HG03565 (cell line): ENCODE measurements at regions not wholly inside any gene's neighbourhood (a gene's known extent, or its start where the extent isn't known, plus 50 kb on each side); places are given as distances from the start of the nearest gene placed in this dataset.

ENCODE experiments used
- ATAC-seq: cut with Tn5 transposase; IDR thresholded peaks from one replicate; pipeline ENCODE4 v1.9.1; 2021; ENCODE audit warnings: mild to moderate bottlenecking, moderate library complexity; ENCODE audit not compliant: unreplicated experiment

DNA sequence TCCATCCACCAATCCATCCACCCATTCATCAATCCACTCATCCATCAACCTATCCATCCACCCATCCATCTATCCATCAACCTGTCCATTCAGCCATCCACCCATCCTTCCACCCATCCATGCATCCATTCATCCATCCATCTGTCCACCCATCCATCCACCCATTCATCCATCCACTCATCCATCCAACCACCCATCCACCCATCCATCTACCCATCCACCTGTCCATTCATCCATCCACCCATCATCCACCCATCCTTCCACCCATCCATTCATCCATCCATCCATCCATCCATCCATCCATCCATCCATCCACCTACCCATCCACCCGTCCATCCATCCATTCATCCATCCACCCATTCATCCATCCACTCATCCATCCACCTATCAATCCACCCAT lies 195.8 kb downstream of the NXNL2 start:
- ATAC-seq = no peak

DNA sequence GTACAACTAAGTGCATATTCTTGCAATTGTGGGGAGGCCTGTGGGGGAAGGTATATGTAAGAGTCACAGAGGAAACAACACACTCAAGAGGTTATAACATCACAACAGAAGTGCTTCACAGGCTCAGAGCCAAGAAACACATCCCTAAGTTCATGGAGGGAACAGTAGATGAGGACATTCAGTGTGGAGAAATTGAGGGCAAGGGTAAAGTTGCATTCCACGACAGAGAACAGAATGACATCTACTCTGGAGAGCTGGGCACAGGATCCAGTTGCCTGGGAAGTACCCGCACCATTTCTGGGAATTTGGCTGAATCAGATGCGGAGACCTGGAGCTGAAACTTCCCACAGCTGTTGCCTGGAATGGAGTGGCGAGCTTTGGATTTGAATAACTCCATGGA lies 197.2 kb downstream of the NXNL2 start:
- ATAC-seq = no peak

DNA sequence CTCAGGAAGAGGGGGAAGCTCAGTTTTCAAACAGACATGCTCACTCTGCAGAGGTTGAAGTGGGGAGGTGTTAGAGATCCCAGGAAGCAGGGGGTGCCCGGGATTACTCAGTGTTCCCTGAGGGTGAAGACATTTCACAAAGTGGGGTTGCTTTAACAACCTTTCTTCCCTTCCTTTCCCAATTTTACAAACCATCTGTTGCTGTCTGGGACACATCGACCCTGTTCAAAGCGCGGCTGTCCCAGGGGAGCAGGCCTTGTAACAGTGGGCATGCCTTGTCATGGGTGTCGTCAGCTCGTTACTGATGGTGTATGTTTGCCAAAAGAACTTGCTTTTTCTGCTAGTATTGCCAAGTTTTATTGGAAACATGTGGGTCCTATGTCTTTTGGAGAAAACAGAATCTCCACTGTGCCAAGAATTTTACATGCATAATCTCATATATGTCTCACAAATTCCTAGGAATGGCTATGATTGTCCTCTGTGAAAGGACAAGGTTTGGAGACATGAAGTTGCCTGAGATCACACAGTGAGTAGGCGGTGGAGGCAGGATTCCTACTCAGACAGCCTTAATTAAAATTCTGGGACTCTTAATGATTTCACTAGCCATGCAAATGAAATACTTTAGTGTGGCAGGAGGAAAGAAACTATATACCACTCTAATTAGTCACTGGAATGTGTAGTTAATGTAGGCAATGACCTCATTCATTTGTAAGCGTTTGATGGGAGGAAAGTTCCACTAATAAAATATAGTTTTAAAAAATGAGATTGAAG lies 198.9 kb downstream of the NXNL2 start:
- ATAC-seq = no peak

DNA sequence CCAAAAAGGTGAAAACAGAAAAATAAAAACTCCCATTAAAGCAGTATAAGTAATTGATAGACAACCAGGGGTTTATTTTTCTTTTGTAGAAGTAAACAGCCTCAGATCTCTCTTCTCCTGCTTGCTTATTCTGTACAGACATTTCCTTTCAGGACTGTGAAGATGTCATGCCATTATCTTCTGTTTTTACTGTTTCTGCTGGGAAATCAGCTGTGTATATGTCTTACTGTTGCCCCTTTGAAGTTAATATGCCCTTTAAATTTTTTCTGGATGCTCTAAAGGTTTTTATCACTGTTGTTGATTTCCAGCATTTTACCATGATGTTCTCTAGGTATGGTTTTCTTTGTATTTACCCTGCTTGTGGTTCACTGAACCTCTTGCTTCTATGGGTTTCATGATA lies 199.5 kb downstream of the NXNL2 start:
- ATAC-seq = no peak

DNA sequence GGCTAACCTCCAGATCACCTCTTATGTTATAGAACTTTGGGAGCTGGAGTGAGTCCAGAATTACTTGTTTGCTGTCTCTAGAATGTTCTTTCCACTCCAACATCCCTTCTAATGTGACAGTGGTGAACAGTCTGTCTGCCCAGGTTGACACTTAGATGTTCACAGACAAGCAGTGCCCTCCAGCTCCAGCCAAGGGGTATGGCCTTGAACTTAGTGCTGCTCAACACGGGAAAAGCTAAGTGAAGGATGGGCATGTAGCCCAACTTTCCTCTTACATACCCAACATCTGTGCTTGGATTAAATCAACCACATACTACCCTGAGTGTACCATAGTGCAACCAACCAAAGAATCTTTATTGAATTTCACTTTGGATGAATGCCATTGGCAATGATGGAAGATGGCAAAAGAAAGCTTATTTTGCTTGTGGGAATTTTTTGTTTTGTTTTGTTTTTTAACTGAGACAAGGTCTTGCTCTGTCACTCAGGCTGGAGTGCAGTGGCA lies 201.2 kb downstream of the NXNL2 start:
- ATAC-seq = no peak

DNA sequence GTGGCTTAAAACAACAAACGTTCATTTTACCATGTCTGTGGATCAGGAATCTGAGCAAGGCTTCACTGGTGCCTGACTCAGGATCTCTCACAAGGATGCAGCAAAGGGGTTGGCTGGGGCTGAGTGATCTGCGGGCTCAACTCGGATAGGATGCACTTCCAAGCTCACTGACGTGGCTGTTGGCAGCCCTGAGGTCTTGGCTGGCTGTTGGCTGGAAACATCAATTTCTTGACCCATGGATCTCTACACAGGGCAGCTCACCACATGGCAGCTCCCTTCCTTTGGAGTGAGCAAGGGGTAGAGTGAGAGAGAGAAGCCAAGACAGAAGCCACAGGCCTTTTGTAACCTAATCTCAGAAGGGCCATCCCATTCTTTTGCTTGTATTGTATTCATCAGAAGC lies 202.1 kb downstream of the NXNL2 start:
- ATAC-seq = no peak

DNA sequence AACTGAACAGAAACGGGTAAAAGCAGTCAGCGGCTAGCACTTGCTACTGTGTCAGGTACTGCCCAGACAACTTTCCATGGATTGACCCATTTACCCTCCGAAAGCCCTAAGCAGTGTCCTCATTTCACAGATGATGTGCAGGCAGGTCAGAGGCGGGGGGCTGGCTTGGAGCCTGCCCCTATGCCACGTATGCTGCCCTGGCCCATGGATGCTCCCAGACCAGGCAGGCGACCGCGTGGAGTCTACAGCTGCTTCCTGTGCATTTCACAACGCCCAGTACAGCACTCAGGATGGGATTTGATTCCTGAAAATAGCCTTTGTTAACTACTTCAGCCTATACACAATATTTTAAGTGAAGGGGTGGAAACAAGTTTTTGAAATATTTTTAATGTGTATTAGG lies 202.9 kb downstream of the NXNL2 start:
- ATAC-seq = no peak

DNA sequence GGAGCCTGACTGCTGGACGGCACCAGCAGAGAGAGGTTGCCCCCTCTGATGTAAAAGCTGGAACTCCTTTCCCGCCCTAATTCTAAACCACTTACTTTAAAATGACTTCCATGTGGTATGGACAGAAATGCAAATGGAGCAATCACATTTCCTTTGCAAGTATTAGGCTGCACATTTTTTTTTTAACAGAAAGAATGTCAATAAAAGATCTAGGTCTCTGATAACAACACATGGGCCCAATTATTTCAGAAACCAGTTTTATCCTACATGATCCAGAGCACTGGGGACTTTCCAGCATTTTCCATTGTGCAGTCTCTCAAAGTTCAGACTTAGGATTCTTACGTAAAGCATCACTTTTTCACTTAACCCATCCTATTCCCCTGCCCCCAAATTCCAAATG lies 203.7 kb downstream of the NXNL2 start:
- no peak for ATAC-seq

DNA sequence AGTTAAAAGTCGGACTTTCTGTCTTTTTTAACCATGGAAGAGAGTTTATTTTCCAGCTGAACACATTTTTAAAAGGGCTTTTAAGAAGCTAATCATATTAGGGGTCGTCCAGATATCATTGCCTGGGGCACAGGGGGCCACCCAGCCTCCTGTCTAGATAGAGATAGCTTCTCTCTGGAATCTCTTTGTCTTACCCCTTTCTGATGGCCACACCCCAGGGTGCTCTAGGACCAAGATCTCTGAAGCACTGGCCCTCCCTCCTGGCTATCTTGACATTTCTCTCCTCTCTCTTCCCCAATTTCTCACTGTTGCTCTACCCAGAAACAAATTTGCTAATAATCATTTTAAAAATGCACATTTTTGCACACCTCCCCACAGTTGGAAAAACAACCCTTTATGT lies 204.4 kb downstream of the NXNL2 start:
- ATAC-seq = no peak

DNA sequence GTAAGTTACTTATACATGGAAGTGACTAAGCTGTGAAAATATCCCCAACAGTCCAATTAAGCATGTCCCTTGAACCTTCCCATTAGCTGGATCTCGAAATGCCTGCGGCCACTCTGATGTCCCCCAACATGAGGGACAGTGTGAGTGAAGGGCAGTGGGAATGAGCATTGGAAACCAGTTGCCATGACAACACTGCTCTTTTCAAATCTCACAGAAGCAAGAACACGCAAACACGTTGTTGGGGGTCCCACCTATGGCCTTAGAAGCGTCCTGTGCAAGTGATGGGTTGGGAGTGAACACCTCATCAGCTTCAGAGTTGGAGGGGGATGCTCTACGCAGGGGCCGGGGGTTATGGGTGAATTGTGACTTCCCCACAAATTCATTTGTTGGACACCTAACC lies 205.9 kb downstream of the NXNL2 start:
- no peak for ATAC-seq

DNA sequence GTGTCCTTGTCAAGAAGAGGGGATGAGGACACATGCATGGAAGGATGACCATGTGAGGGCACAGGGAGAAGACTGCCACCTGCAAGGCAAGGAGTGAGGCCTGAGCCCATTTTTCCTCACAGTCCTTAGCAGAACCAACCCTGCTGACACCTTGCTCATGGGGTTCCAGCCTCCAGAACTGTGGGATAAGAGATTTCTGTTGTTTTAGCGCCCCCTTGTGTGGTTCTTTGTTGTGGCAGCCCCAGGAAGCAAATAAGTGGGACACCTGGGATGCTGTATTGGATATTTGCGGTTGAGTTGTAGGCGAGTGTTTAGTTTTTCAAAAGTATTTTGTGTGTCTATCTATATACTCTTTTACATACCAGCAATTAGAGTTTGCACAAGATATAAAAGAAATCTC lies 206.4 kb downstream of the NXNL2 start:
- no peak for ATAC-seq

DNA sequence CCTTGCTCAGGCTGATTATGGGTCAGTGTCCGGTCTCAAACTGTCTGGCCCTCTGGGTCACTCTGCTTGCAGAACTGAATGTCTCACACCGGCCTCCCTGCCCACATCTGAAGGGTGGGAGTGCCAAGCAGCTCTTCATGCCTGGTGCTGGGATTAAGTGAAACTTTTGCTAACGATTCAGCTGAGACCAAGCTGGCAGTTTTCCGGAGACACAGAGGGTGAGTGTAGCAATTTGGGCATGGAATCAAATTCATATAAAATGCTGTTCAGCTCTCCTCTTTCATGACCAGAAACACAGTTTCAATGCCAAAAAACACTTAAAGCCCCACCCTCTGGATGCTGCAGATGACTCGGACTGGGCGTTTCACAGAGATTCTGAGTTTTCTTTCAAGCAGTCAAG lies 207.5 kb downstream of the NXNL2 start:
- no peak for ATAC-seq

DNA sequence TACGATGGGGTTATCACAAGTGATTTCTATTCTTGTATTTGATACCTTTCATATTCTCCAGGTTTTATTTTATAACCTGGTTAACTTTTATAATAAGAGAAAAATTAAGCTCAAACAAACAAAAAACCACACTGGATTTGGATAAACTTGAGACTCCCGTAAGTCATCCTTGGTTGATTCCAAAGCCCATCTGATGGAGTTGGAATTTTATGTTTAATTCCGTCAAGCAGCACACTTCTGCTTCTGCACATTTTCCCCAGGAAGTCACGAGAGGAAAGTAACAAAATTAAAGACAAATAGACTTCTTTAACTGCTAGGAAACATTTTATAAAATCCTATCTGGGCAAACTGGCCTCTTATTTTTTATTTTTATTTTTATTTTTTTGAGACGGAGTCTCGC lies 207.9 kb downstream of the NXNL2 start:
- ATAC-seq = no peak

DNA sequence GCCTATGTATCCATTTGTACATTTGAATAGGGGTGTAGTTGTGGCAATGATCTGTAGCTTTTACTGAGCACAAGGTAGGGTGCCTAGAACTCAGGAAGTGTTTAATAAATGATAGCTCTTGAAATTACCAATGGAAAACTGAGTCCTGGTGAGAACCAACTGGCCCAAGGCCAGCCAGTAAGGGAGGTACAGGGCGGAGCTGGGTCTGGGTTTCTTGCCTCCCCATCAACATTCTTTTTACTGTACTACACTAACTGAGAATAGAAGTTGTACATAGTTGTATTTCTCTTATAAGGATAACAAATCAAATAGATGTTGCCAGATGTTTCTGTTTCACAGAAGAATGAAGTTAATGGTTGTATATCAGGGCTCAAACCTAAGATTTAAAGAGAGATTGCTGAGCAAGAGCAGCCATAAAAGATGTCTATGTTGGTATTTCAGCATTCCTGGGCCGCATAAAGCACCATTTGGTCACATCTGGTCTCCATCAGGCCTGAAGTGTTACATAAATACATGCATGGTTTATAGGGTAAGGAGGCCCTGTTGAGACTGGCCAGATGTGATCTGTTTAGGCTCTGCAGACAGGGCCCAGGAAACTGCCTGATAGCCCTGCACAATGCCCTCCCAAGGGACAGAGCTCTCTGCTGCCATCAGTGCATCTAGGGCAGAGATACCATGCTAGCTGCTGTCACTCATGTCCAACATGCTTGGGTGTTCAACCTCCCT lies 210.5 kb downstream of the NXNL2 start:
- ATAC-seq = no peak

DNA sequence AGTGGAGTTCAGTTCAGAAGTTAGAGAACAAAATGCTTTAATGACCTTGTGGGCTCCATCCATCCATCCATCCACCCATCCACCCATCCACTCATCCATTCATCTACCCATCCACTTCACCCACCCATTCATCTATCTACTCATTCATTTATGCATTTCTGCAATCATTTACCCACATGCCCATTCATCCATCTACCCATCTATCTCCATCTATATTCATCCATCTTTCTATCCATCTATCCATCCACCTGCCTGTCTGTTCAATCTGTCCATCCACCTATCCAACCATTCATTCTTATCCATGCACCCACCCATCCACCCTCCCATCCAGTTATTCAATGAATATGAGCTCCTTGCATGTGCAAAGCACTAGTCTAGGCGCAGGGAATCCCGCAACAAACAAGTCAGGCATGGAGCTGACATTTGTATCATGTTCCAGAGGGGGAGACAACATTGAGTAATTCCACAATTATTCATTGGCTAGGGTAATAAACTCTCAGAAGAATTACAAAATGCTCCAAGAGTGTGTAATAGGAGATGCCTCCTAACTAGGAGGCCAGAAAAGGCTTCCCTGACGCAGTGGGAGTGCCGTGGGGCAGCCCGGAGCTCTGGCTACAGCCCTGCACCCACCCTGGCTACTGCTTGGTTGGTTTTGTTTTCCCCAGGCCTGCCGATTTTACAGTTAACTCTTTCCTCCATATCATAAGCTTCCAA lies 211.2 kb downstream of the NXNL2 start:
- ATAC-seq = no peak

DNA sequence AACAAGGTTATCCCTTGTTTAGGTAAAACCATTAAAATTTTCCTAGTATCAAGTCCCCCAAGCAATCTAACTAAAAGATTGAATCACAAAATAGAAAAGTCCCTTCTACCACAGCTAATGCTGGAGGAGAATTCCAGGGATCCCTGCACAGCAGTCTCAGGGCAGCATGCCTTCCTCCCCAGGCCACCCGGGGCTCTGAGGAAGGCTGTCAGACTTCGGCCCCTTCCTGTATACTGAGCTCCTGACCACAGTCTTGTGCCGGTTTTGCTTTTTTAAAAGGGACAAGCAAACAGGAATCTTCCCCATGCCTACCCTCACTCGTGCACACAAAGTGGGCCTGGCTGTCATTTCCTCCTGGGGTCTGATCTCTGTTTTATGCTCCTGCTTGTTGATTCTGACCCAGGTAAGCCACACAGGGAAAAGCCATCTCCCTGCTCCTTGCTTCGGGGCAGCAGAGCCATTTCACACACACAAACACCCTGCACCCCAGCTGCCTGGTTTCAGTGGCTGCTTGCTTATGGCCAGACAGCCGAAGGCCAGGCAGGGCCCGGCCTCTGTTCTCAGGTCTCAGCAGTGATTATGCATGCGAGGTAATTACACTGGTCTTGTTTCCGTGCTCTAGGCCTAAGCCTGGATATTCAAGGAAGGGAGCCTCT lies 211.9 kb downstream of the NXNL2 start:
- ATAC-seq = no peak

DNA sequence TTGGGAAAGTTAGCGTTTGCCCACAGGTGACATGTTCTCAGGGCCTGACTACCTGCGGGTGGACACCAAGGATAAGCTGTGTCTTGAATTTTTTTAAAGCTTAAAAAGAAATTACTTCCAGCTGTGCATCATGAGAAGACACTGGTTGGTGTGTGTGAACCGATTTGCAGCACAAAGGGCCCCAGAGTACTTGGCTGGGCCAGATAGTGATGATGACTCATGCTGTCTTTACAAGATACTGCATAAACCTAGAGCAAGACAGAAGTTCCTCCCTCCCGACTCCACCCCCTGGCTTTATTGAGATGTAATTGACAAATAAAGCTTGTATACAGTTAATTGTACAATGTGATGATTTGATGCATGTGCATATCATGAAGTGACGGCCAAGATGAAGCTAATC lies 212.8 kb downstream of the NXNL2 start:
- no peak for ATAC-seq

DNA sequence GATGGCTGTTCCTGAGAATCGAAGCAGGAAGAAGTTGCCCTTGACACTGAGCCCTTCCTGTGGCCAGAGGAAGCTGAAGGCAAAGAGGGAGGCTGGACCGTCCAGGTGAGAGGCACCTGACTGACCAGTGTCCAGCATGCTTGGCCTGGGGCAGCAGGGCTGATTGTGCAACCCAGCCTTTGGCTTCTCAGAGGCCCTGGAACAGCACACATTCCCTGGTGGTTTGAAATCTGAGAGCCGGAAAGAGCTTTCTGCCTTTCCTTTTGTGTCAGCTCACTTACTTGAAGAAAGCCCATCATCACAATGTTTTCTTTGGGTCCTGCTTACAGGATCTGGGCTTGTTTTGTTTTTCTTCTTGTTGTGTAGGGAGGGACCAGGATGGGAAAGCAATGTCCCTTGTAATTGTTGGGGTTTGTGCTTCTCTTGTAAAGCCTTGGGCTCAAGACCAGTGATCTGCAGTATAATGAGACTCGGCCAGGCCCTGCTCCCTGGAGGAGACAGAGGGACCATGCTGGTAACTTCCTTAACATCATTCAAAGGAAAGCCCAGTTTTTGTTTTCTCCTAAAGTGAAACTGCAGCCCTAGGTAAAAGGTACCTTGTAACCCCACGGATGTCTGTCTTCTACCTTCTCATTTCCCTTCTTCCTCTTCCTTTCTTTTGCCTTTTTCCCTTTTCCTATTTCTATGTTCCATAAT lies 213.7 kb downstream of the NXNL2 start:
- ATAC-seq = no peak

DNA sequence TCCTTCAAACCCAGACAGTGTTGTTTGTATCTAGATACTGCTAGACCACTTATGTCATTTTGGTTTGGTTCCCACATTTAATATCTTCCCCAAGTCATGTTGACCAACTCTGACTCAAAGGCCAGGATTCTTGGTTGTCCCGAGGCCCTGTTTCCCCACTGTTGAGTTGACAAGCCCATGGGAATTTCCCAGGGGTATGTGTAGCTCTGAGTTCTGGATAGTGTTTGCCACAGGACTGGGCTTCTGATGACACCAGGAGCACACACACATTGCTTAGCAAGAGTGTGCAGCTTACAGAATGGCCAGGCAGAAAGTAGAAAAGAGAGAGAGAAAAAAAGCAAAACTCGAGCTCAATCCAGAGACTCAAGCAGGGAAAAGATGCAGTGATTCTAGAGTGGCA lies 214.4 kb downstream of the NXNL2 start:
- no peak for ATAC-seq

DNA sequence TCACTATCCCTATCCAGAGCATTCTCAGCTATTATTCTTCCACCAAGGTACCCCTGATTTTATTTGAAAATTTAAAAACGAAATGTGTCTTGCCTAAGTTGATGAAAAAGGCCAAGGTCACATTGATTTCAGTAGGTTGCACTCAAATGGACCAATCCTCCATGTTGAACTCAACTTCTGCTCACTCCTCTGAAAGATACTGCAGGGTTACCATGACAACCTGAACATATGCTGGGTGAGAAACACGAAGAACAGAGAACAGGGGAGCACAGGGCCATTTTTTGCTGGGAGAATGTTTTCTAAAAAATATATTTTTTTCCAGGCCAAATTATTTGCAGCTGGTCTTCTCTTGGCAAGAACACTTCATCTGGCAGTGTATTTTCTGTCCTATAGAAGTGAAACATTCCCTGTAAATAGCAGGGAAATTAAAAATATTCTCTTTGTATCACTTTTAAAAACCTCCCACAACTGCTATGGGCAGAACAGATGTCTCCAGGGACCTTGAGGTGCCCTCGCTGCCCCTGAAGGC lies 215.9 kb downstream of the NXNL2 start:
- ATAC-seq = no peak
